ENCODE measurements at regions not wholly inside any gene's neighbourhood (a gene's known extent, or its start where the extent isn't known, plus 50 kb on each side); places are given as distances from the start of the nearest gene placed in this dataset.
"Not testable (repeated sequence)": the region's sequence is repeated elsewhere in the genome, so short reads cannot be mapped to it uniquely, and the experiment has no call there.

- intact Hi-C loops (cut with micrococcal nuclease); H3K4me3 ChIP-seq (ENCODE audit: low read length): not testable (repeated sequence)
- peaks cover 0 to 22% (median 5%) of the 10 kb centered on the region in 11 donors for H3K9me3 Mint-ChIP-seq
Measured at GRCh38 chrX:87465757-87466156, 51.8 kb upstream of the KLHL4 start.

More at GRCh38 chrX:87465757-87466156, 51.8 kb upstream of the KLHL4 start:
- H3K27me3 ChIP-seq (ENCODE audit: control insufficient read depth in 2 of 2, insufficient read depth in 2 of 2, low read length in 2 of 2); DNase-seq; CTCF ChIA-PET; ATAC-seq; H3K4me1 ChIP-seq (ENCODE audit: control insufficient read depth in 2 of 2, insufficient read depth in 2 of 2, low read length in 2 of 2); H3K36me3 ChIP-seq (ENCODE audit: control insufficient read depth in 2 of 3, insufficient read depth in 3 of 3, low read length in 3 of 3); H3K27ac ChIP-seq (ENCODE audit: low read depth, low read length); H3K36me3 Mint-ChIP-seq; H3K27me3 Mint-ChIP-seq; H3K4me1 Mint-ChIP-seq; POLR2A ChIA-PET; H3K4me3 Mint-ChIP-seq; H3K27ac Mint-ChIP-seq; H3K9me3 ChIP-seq (ENCODE audit: control insufficient read depth in 2 of 3, low read length in 3 of 3): not testable (repeated sequence)
